GM19372 (cell line): ENCODE measurements at regions not wholly inside any gene's neighbourhood (a gene's known extent, or its start where the extent isn't known, plus 50 kb on each side); places are given as distances from the start of the nearest gene placed in this dataset.
"Not testable (repeated sequence)": the region's sequence is repeated elsewhere in the genome, so short reads cannot be mapped to it uniquely, and the experiment has no call there.

Experiments
- ATAC-seq: cut with Tn5 transposase; IDR thresholded peaks from one replicate; pipeline ENCODE4 v1.9.1; 2021; ENCODE audit warnings: mild to moderate bottlenecking, low read depth, moderate library complexity; ENCODE audit not compliant: unreplicated experiment

- ATAC-seq, result no peak
Observed at GRCh38 chr3:139267300-139268246, 76.2 kb upstream of the MRPS22 start.

GRCh38 chr3:139269984-139270383 lies 73.8 kb upstream of the MRPS22 start:
- ATAC-seq, result no peak

GRCh38 chr3:139270652-139271051 lies 73.2 kb upstream of the MRPS22 start:
- ATAC-seq, result not testable (repeated sequence)

GRCh38 chr3:139280027-139280671 lies 63.7 kb upstream of the MRPS22 start:
- ATAC-seq, result no peak

GRCh38 chr3:139281096-139281495 lies 62.7 kb upstream of the MRPS22 start:
- no peak for ATAC-seq

GRCh38 chr3:139281522-139282196 lies 62.2 kb upstream of the MRPS22 start:
- no peak for ATAC-seq

GRCh38 chr3:139283301-139283700 lies 60.5 kb upstream of the MRPS22 start:
- no peak for ATAC-seq

GRCh38 chr3:139284221-139284620 lies 59.6 kb upstream of the MRPS22 start:
- no peak for ATAC-seq

GRCh38 chr3:139285691-139286090 lies 58.1 kb upstream of the MRPS22 start:
- ATAC-seq, result no peak

GRCh38 chr3:139286241-139286640 lies 57.6 kb upstream of the MRPS22 start:
- no peak for ATAC-seq

- no peak for ATAC-seq
Observed at GRCh38 chr3:139286825-139287224, 57.0 kb upstream of the MRPS22 start.

- no peak for ATAC-seq
Observed at GRCh38 chr3:139287557-139287956, 56.3 kb upstream of the MRPS22 start.

- no peak for ATAC-seq
Observed at GRCh38 chr3:139288266-139288821, 55.5 kb upstream of the MRPS22 start.

- ATAC-seq, result no peak
Observed at GRCh38 chr3:139289860-139290524, 53.8 kb upstream of the MRPS22 start.

- no peak for ATAC-seq
Observed at GRCh38 chr3:139291276-139292051, 52.4 kb upstream of the MRPS22 start.

- ATAC-seq, result no peak
Observed at GRCh38 chr3:139292192-139292591, 51.6 kb upstream of the MRPS22 start.

GRCh38 chr3:139292711-139293664 lies 50.8 kb upstream of the MRPS22 start:
- no peak for ATAC-seq

GRCh38 chr3:139293665-139294023 lies 50.2 kb upstream of the MRPS22 start:
- no peak for ATAC-seq
